Upper lobe of left lung (tissue), 6 donors: ENCODE measurements at regions not wholly inside any gene's neighbourhood (a gene's known extent, or its start where the extent isn't known, plus 50 kb on each side); places are given as distances from the start of the nearest gene placed in this dataset.
"Not testable (repeated sequence)": the region's sequence is repeated elsewhere in the genome, so short reads cannot be mapped to it uniquely, and the experiment has no call there.

Source experiments
- ATAC-seq, 2 donors: fragments of 200-7000 bp; cut with Tn5 transposase; one replicate each; pipeline ENCODE4 v1.9.1; 2022; ENCODE audit warnings: mild to moderate bottlenecking in 2 of 2, moderate library complexity in 2 of 2; ENCODE audit not compliant: low FRiP score in 2 of 2
- DNase-seq, 2 donors: peaks; one replicate each; pipeline ENCODE4 v3.0.0-alpha.2; 2019 to 2020
- H3K27ac ChIP-seq, 4 donors: fragments of 200-600 bp; sonication (generic); one replicate each; pipeline ENCODE4 v1.5.1; 2016 to 2019
- H3K27me3 ChIP-seq, 4 donors: fragments of 200-600 bp; sonication (generic); one replicate each; pipeline ENCODE4 v1.5.1; 2017 to 2019
- H3K36me3 ChIP-seq, 4 donors: fragments of 200-600 bp; sonication (generic); one replicate each; pipeline ENCODE4 v1.5.1; 2016 to 2019
- H3K4me1 ChIP-seq, 4 donors: fragments of 200-600 bp; sonication (generic); one replicate each; pipeline ENCODE4 v1.5.1; 2018 to 2019
- H3K4me3 ChIP-seq, 4 donors: fragments of 200-600 bp; sonication (generic); one replicate each; pipeline ENCODE4 v1.5.1; 2017 to 2019; ENCODE audit warnings: mild to moderate bottlenecking in 2 of 4, moderate library complexity in 1 of 4
- H3K9me3 ChIP-seq, 4 donors: fragments of 200-600 bp; sonication (generic); one replicate each; pipeline ENCODE4 v1.5.1; 2018 to 2019
- EP300 ChIP-seq, 4 donors: sonication (generic); formaldehyde crosslinking; IDR thresholded peaks; one replicate each; pipeline ENCODE4 v1.5.1; 2017; ENCODE audit warnings: antibody characterized with exemption in 4 of 4, control low read depth in 2 of 4
- POLR2A ChIP-seq, 4 donors: fragments of 450-650 bp; IDR thresholded peaks; one replicate each; pipeline ENCODE4 v1.5.1; 2016 to 2017; ENCODE audit warnings: antibody characterized with exemption in 4 of 4, mild to moderate bottlenecking in 2 of 4
- POLR2AphosphoS5 ChIP-seq, 2 donors: sonication (generic); formaldehyde crosslinking; IDR thresholded peaks; one replicate each; pipeline ENCODE4 v1.5.1; 2017; ENCODE audit warnings: antibody characterized with exemption in 2 of 2
- WGBS, 2 donors: methylation state at CpG; one replicate each; pipeline ENCODE4 v1.1.5; 2017 to 2018; 5-methylcytosine and 5-hydroxymethylcytosine counted together
- TF ChIP-seq, protein P1 (sequence below), 6 experiments: fragments of 450-650 bp in 4 of 6; fragments of 200-600 bp in 2 of 6; sonication (generic) in 2 of 6; IDR thresholded peaks; one replicate each; pipeline ENCODE4 v1.5.1; 2016 to 2019; ENCODE audit warnings: antibody characterized with exemption in 6 of 6
- donor health status: DM: no; HTN: no; CAD: no; lungs with moderate emphysema.
- donor health status: DM: no; HTN: yes; CAD: no; lungs with severe emphysema.

- 62 to 70% methylated on average over 2 of the region's 2 CpGs for whole genome bisulfite sequencing, 2 donors
- Histone ChIP-seq H3K9me3 (no peaks in the 10 kb centered on the region), H3K4me3 (no peak overlapping the region), H3K4me1 (no peaks in the 10 kb centered on the region), H3K27ac (no peak overlapping the region), H3K27me3 (no peaks in the 10 kb centered on the region), H3K36me3 (no peaks in the 10 kb centered on the region)
- TF ChIP-seq, protein P1, sequence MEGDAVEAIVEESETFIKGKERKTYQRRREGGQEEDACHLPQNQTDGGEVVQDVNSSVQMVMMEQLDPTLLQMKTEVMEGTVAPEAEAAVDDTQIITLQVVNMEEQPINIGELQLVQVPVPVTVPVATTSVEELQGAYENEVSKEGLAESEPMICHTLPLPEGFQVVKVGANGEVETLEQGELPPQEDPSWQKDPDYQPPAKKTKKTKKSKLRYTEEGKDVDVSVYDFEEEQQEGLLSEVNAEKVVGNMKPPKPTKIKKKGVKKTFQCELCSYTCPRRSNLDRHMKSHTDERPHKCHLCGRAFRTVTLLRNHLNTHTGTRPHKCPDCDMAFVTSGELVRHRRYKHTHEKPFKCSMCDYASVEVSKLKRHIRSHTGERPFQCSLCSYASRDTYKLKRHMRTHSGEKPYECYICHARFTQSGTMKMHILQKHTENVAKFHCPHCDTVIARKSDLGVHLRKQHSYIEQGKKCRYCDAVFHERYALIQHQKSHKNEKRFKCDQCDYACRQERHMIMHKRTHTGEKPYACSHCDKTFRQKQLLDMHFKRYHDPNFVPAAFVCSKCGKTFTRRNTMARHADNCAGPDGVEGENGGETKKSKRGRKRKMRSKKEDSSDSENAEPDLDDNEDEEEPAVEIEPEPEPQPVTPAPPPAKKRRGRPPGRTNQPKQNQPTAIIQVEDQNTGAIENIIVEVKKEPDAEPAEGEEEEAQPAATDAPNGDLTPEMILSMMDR (IDR thresholded peaks at IDR 0.05) = no peak
- TF ChIP-seq POLR2A (IDR thresholded peaks at IDR 0.05) (no peak), EP300 (IDR thresholded peaks at IDR 0.05) (no peak), POLR2AphosphoS5 (IDR thresholded peaks at IDR 0.05) (no peak)
- no peak for DNase-seq
- ATAC-seq = no peak
Measured at GRCh38 chr6:76914737-76915136, 548.6 kb downstream of the HTR1B start.

- not testable (repeated sequence) for ATAC-seq, H3K4me3 ChIP-seq, H3K4me1 ChIP-seq, H3K27me3 ChIP-seq, H3K9me3 ChIP-seq, H3K27ac ChIP-seq, H3K36me3 ChIP-seq, DNase-seq
- 80 to 88% methylated on average over 1 to 6 of the region's 6 CpGs for WGBS, 2 donors
Measured at GRCh38 chr6:76905541-76905940, 557.8 kb downstream of the HTR1B start.

DNA sequence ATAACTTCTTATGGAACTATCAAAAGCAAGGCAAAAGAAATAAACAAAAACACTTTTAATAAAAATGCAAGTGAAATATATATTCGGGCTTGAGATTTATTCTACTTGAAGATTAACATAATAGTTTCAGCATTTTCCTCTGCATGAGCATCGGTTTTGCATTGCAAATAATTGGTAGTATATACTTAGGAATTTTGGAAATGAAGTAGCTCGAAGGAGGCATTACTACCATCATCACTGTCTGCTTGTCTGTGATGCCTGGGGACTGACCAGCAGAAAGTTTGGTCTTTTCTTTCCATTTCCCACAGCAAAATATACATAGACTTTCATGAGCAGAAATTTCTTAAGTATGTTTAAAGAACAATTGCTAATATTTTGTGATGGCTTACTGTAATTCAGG lies 570.7 kb downstream of the HTR1B start:
- TF ChIP-seq EP300 (IDR thresholded peaks at IDR 0.05) (no peak), POLR2A (IDR thresholded peaks at IDR 0.05) (no peak), POLR2AphosphoS5 (IDR thresholded peaks at IDR 0.05) (no peak)
- TF ChIP-seq, protein P1 (IDR thresholded peaks at IDR 0.05) = no peak
- H3K4me3 ChIP-seq = no peak overlapping the region
- no peaks in the 10 kb centered on the region for H3K36me3 ChIP-seq
- no peak for DNase-seq
- WGBS, 2 donors = 69% methylated on average over 3 of the region's 3 CpGs
- H3K27ac ChIP-seq = no peak overlapping the region
- H3K27me3 ChIP-seq = no peaks in the 10 kb centered on the region
- H3K4me1 ChIP-seq = no peaks in the 10 kb centered on the region
- ATAC-seq = no peak
- peaks cover 0 to 11% (median 3%) of the 10 kb centered on the region in 4 donors for H3K9me3 ChIP-seq

DNA sequence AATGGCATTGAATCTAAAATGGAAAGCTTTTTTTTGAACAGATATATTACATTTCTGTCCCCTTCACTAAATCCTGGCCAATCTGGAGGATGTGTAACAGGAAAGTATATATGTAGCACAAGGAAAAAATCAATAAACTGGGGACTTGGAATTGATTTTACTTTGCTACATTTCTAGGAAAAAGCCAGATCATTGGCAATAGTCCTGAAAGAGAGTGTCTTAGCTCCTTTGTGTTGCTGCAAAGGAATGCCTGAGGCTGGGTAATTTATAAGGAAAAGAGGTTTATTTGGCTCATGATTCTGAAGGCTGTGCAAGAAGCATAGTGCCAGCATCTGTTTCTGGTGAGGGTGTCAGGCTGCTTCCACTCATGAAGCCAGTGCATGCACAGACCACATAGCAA lies 574.9 kb downstream of the HTR1B start:
- Histone ChIP-seq H3K4me1 (no peaks in the 10 kb centered on the region), H3K36me3 (no peaks in the 10 kb centered on the region), H3K27me3 (no peaks in the 10 kb centered on the region), H3K27ac (no peak overlapping the region), H3K9me3 (no peaks in the 10 kb centered on the region), H3K4me3 (no peak overlapping the region)
- DNase-seq = no peak
- TF ChIP-seq EP300 (IDR thresholded peaks at IDR 0.05) = no peak
- TF ChIP-seq, protein P1 (IDR thresholded peaks at IDR 0.05) = no peak
- no peak for TF ChIP-seq POLR2A (IDR thresholded peaks at IDR 0.05)
- no peak for TF ChIP-seq POLR2AphosphoS5 (IDR thresholded peaks at IDR 0.05)
- ATAC-seq = no peak

DNA sequence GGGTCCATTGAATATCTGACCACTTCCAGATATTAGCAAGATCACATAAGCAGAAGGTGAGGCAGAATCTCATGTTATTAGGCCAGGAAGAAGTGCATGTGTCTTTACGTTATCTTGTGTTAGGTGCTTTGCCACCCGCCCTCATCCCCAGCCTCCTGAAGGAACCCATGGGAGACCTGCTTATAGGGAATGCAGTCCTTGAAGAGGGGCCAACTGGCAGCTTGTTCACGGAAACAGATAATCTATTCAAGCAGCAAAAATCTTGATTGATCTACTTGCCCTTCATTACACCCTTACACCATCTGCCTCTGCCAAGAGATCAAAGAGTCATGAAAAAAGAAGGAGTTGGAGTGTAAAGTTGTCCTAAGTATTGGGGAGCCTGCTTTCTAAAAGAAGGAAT lies 576.4 kb downstream of the HTR1B start:
- Histone ChIP-seq H3K4me3 (no peak overlapping the region), H3K27ac (no peak overlapping the region), H3K27me3 (no peaks in the 10 kb centered on the region), H3K36me3 (no peaks in the 10 kb centered on the region), H3K4me1 (no peaks in the 10 kb centered on the region), H3K9me3 (no peaks in the 10 kb centered on the region)
- 73 to 80% methylated on average over 3 of the region's 3 CpGs for WGBS, 2 donors
- no peak for ATAC-seq
- DNase-seq = no peak
- TF ChIP-seq POLR2AphosphoS5 (IDR thresholded peaks at IDR 0.05) (no peak), EP300 (IDR thresholded peaks at IDR 0.05) (no peak)
- TF ChIP-seq, protein P1 (IDR thresholded peaks at IDR 0.05) = no peak
